SK-N-SH (cell line): ENCODE measurements at regions not wholly inside any gene's neighbourhood (a gene's known extent, or its start where the extent isn't known, plus 50 kb on each side); places are given as distances from the start of the nearest gene placed in this dataset.

Experiments
- ELF1 ChIP-seq: IDR thresholded peaks from 2 replicates; pipeline ENCODE4 v1.4.0; 2012
- FOXM1 ChIP-seq: IDR thresholded peaks from 2 replicates; pipeline ENCODE4 v1.4.0; 2012; ENCODE audit warnings: low read depth, mild to moderate bottlenecking
- MEF2A ChIP-seq: IDR thresholded peaks from 2 replicates; pipeline ENCODE4 v1.4.0; 2012; ENCODE audit warnings: low read depth, borderline replicate concordance
- POLR2AphosphoS5 ChIP-seq: IDR thresholded peaks from 2 replicates; pipeline ENCODE4 v1.6.1; 2012; ENCODE audit warnings: low read depth, low read length
- RFX5 ChIP-seq: IDR thresholded peaks from 2 replicates; pipeline ENCODE4 v1.6.1; 2012; ENCODE audit warnings: mild to moderate bottlenecking, improper control_type of control experiment, low read length
- TAF1 ChIP-seq: IDR thresholded peaks from 2 replicates; pipeline ENCODE4 v1.6.1; 2012; ENCODE audit warnings: low read depth, mild to moderate bottlenecking, low read length, moderate library complexity, borderline replicate concordance
- YY1 ChIP-seq: IDR thresholded peaks from 2 replicates; pipeline ENCODE4 v1.4.0; 2012; ENCODE audit warnings: low read depth, mild to moderate bottlenecking
- TF ChIP-seq, protein P1 (sequence below): fragments of 200-600 bp; sonication (generic); IDR thresholded peaks from 2 replicates; pipeline ENCODE4 v1.6.1; 2017; ENCODE audit warnings: antibody characterized with exemption, mild to moderate bottlenecking, moderate library complexity

DNA sequence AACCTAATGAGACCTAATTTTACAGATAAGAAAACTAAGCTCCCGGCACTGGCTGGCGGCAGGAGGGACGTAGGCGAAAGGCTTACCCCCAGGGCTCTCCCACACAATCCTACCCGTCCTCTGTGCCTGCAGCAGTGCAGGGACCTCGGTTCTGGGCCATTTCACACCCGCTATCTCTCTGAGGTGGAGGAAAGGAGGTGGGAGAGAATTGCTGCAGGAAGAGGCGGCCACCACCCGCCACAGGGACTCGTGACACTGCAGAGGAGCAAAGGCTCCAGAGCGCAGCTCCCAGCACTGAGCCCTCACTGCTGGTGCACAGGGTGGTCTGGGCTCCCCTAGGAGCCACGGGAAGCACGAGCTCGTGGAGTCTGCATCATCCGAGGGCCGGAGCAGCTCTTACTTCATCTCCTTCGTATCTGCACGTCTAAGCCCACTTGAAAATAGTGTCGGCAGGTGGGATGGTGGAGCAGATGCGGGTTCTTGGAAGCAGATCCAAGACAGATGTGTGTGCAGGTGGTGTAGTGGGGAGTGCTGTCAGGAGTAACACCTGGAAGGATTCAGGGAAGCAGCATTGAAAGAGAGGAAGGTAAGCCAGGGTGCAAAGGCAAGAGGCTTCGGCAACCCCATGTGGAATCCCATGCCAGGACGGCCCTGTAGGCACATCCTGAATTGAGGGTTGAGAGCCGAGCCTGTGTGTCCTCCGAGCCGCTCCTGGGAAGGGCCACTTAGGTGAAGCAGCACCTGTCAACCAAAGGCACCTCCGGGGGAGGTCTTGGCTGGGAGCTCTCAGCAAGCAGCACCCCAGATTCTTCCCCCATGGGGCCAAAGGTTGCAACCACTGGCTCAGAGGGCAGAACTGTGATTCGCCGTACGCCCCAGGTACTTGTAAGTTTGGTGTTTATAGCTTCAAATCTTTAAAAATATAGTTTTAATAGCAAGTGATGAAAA lies 115.8 kb upstream of the SPACA7 start:
- TF ChIP-seq RFX5: no peak
- no peak for TF ChIP-seq YY1
- TF ChIP-seq FOXM1: no peak
- TF ChIP-seq, protein P1, sequence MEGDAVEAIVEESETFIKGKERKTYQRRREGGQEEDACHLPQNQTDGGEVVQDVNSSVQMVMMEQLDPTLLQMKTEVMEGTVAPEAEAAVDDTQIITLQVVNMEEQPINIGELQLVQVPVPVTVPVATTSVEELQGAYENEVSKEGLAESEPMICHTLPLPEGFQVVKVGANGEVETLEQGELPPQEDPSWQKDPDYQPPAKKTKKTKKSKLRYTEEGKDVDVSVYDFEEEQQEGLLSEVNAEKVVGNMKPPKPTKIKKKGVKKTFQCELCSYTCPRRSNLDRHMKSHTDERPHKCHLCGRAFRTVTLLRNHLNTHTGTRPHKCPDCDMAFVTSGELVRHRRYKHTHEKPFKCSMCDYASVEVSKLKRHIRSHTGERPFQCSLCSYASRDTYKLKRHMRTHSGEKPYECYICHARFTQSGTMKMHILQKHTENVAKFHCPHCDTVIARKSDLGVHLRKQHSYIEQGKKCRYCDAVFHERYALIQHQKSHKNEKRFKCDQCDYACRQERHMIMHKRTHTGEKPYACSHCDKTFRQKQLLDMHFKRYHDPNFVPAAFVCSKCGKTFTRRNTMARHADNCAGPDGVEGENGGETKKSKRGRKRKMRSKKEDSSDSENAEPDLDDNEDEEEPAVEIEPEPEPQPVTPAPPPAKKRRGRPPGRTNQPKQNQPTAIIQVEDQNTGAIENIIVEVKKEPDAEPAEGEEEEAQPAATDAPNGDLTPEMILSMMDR: no peak
- TF ChIP-seq POLR2AphosphoS5: no peak
- TF ChIP-seq TAF1: no peak
- no peak for TF ChIP-seq ELF1
- TF ChIP-seq MEF2A: no peak
